ENCODE measurements at regions not wholly inside any gene's neighbourhood (a gene's known extent, or its start where the extent isn't known, plus 50 kb on each side); places are given as distances from the start of the nearest gene placed in this dataset.

- Histone ChIP-seq H3K4me1 (ENCODE audit: control insufficient read depth in 2 of 3, insufficient read depth in 2 of 3, low read depth in 1 of 3, low read length in 3 of 3) (no peaks in the 10 kb centered on the region), H3K4me3 (ENCODE audit: low read length in 3 of 3) (no peak overlapping the region), H3K27ac (ENCODE audit: low read depth in 2 of 2, low read length in 2 of 2) (no peak overlapping the region), H3K36me3 (ENCODE audit: control insufficient read depth in 2 of 3, insufficient read depth in 3 of 3, low read length in 3 of 3) (no peaks in the 10 kb centered on the region), H3K9me3 (ENCODE audit: control insufficient read depth in 2 of 3, insufficient read depth in 1 of 3, low read length in 3 of 3) (peaks cover 0 to 10% (median 0%) of the 10 kb centered on the region in 3 donors), H3K27me3 (ENCODE audit: control insufficient read depth, insufficient read depth, low read length) (no peaks in the 10 kb centered on the region), H3K9ac (ENCODE audit: low read length in 3 of 3) (no peak overlapping the region)
- intact Hi-C loops (cut with DNase I) = no loop called here
- DNase-seq (no peak), FAIRE-seq (no peak)
- no peak for TF ChIP-seq CTCF (IDR thresholded peaks at IDR 0.05; ENCODE audit: borderline replicate concordance, extremely low read depth, insufficient read depth)
Observed at GRCh38 chr7:67463316-67463715, 466.7 kb downstream of the TYW1 start.

- Histone ChIP-seq H3K9me3 (ENCODE audit: control insufficient read depth in 2 of 3, insufficient read depth in 1 of 3, low read length in 3 of 3) (peaks cover 0 to 10% (median 0%) of the 10 kb centered on the region in 3 donors), H3K9ac (ENCODE audit: low read length in 3 of 3) (no peak overlapping the region), H3K36me3 (ENCODE audit: control insufficient read depth in 2 of 3, insufficient read depth in 3 of 3, low read length in 3 of 3) (no peaks in the 10 kb centered on the region), H3K27ac (ENCODE audit: low read depth in 2 of 2, low read length in 2 of 2) (no peak overlapping the region), H3K4me1 (ENCODE audit: control insufficient read depth in 2 of 3, insufficient read depth in 2 of 3, low read depth in 1 of 3, low read length in 3 of 3) (no peaks in the 10 kb centered on the region), H3K27me3 (ENCODE audit: control insufficient read depth, insufficient read depth, low read length) (no peaks in the 10 kb centered on the region), H3K4me3 (ENCODE audit: low read length in 3 of 3) (no peak overlapping the region)
- TF ChIP-seq CTCF (IDR thresholded peaks at IDR 0.05; ENCODE audit: borderline replicate concordance, extremely low read depth, insufficient read depth) = no peak
- DNase-seq = no peak
- intact Hi-C loops (cut with DNase I) = no loop called here
- no peak for FAIRE-seq
Observed at GRCh38 chr7:67463983-67464382, 467.4 kb downstream of the TYW1 start.

- DNase-seq = no peak
- Histone ChIP-seq H3K4me1 (ENCODE audit: control insufficient read depth in 2 of 3, insufficient read depth in 2 of 3, low read depth in 1 of 3, low read length in 3 of 3) (no peaks in the 10 kb centered on the region), H3K27ac (ENCODE audit: low read depth in 2 of 2, low read length in 2 of 2) (no peak overlapping the region), H3K27me3 (ENCODE audit: control insufficient read depth, insufficient read depth, low read length) (no peaks in the 10 kb centered on the region), H3K9me3 (ENCODE audit: control insufficient read depth in 2 of 3, insufficient read depth in 1 of 3, low read length in 3 of 3) (peaks cover 0 to 10% (median 0%) of the 10 kb centered on the region in 3 donors), H3K36me3 (ENCODE audit: control insufficient read depth in 2 of 3, insufficient read depth in 3 of 3, low read length in 3 of 3) (no peaks in the 10 kb centered on the region), H3K4me3 (ENCODE audit: low read length in 3 of 3) (no peak overlapping the region), H3K9ac (ENCODE audit: low read length in 3 of 3) (no peak overlapping the region)
- intact Hi-C loops (cut with DNase I) = no loop called here
- FAIRE-seq = no peak
- no peak for TF ChIP-seq CTCF (IDR thresholded peaks at IDR 0.05; ENCODE audit: borderline replicate concordance, extremely low read depth, insufficient read depth)
Observed at GRCh38 chr7:67466109-67466508, 469.5 kb downstream of the TYW1 start.

GRCh38 chr7:67470256-67470751 lies 473.7 kb downstream of the TYW1 start:
- no peak for TF ChIP-seq CTCF (IDR thresholded peaks at IDR 0.05; ENCODE audit: borderline replicate concordance, extremely low read depth, insufficient read depth)
- Histone ChIP-seq H3K9ac (ENCODE audit: low read length in 3 of 3) (no peak overlapping the region), H3K27ac (ENCODE audit: low read depth in 2 of 2, low read length in 2 of 2) (no peak overlapping the region), H3K4me3 (ENCODE audit: low read length in 3 of 3) (no peak overlapping the region), H3K4me1 (ENCODE audit: control insufficient read depth in 2 of 3, insufficient read depth in 2 of 3, low read depth in 1 of 3, low read length in 3 of 3) (no peaks in the 10 kb centered on the region), H3K27me3 (ENCODE audit: control insufficient read depth, insufficient read depth, low read length) (no peaks in the 10 kb centered on the region), H3K36me3 (ENCODE audit: control insufficient read depth in 2 of 3, insufficient read depth in 3 of 3, low read length in 3 of 3) (no peaks in the 10 kb centered on the region), H3K9me3 (ENCODE audit: control insufficient read depth in 2 of 3, insufficient read depth in 1 of 3, low read length in 3 of 3) (peaks cover 0 to 5% (median 4%) of the 10 kb centered on the region in 3 donors)
- intact Hi-C loops (cut with DNase I) = no loop called here
- FAIRE-seq (no peak), DNase-seq (peak in 4 of 5 donors; percentile 73 to 89 (median 85))

Measured in kidney (tissue), 13 donors.